ENCODE measurements at regions not wholly inside any gene's neighbourhood (a gene's known extent, or its start where the extent isn't known, plus 50 kb on each side); places are given as distances from the start of the nearest gene placed in this dataset. TPM values are rescaled to one million over a fixed set of nuclear protein-coding genes. Genes with fewer than 3 reads are reported as not detected.

DNA sequence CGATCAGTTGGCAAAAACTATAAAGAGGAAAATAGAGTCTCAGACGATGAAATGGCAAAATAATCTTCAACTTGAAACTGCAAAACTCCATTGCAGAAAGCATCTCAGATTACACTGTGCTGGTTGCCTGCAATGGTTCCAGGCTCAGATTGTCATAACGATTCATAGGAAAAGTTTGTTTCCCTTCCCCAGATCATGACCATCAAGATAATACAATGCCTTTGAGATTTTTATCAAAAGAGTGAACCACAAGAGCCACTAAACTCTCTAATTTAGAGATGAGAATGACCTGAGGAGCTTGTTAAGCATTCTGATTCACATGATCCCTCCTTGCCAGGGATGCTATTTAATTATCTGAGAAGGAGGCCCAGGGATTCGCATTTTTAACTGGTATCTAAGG is 52.6 kb upstream of the ITGA1 start:
- H3K79me1 ChIP-seq (replicated peaks; ENCODE audit: low read length, poor library complexity, severe bottlenecking): no peaks in the 10 kb centered on the region
- no peak overlapping the region for H3K14ac ChIP-seq (ENCODE audit: low read length in 2 of 2)
- no peak overlapping the region for H3K4me2 ChIP-seq (ENCODE audit: low read length, poor library complexity, severe bottlenecking)
- H2BK5ac ChIP-seq (ENCODE audit: low read depth, low read length, poor library complexity, severe bottlenecking): no peak overlapping the region
- WGBS: 64% methylated on average over 3 of the region's 4 CpGs
- H3K36me3 ChIP-seq (ENCODE audit: control insufficient read depth in 1 of 2, insufficient read depth in 2 of 2, low read depth in 1 of 2, low read length in 2 of 2): no peaks in the 10 kb centered on the region
- H3K4me3 ChIP-seq (ENCODE audit: insufficient read depth in 1 of 2, low read depth in 1 of 2, low read length in 2 of 2): no peak overlapping the region
- no peaks in the 10 kb centered on the region for H3K4me1 ChIP-seq (ENCODE audit: control insufficient read depth, insufficient read depth, low read depth, low read length)
- no peak overlapping the region for H2AFZ ChIP-seq (ENCODE audit: low read depth, low read length)
- H2BK12ac ChIP-seq (ENCODE audit: low read length in 2 of 2): no peak overlapping the region
- H3K9me3 ChIP-seq (ENCODE audit: control insufficient read depth, low read length): no peaks in the 10 kb centered on the region
- no peak overlapping the region for H2BK120ac ChIP-seq (ENCODE audit: low read depth, low read length)
- H3K27ac ChIP-seq (ENCODE audit: low read length, poor library complexity, severe bottlenecking): no peak overlapping the region
- no peak overlapping the region for H2BK15ac ChIP-seq (ENCODE audit: low read depth, poor library complexity, severe bottlenecking)
- no peak for DNase-seq
- no peaks in the 10 kb centered on the region for H3K27me3 ChIP-seq (ENCODE audit: control insufficient read depth in 1 of 2, insufficient read depth in 1 of 2, low read length in 2 of 2)
- H3K18ac ChIP-seq (ENCODE audit: low read depth in 1 of 2, low read length in 2 of 2): no peak overlapping the region
- no peak overlapping the region for H2AK5ac ChIP-seq (ENCODE audit: low read length, severe bottlenecking)
- no peak overlapping the region for H3K23ac ChIP-seq (ENCODE audit: low read length in 2 of 2)
- no peak overlapping the region for H3K9ac ChIP-seq (ENCODE audit: low read length)
- no peak overlapping the region for H4K8ac ChIP-seq (ENCODE audit: low read length)
- no peak overlapping the region for H3K4ac ChIP-seq (ENCODE audit: low read depth in 1 of 2, low read length in 2 of 2)
- H4K91ac ChIP-seq (ENCODE audit: low read length): no peak overlapping the region

Small RNA genes lying in the stretch of these regions (small RNA-seq; reads per million reads assigned to genes)
- gene RPS17P11 (ENCODE audit: low read depth): not detected
